ENCODE measurements at regions not wholly inside any gene's neighbourhood (a gene's known extent, or its start where the extent isn't known, plus 50 kb on each side); places are given as distances from the start of the nearest gene placed in this dataset.
"Not testable (repeated sequence)": the region's sequence is repeated elsewhere in the genome, so short reads cannot be mapped to it uniquely, and the experiment has no call there.

DNA sequence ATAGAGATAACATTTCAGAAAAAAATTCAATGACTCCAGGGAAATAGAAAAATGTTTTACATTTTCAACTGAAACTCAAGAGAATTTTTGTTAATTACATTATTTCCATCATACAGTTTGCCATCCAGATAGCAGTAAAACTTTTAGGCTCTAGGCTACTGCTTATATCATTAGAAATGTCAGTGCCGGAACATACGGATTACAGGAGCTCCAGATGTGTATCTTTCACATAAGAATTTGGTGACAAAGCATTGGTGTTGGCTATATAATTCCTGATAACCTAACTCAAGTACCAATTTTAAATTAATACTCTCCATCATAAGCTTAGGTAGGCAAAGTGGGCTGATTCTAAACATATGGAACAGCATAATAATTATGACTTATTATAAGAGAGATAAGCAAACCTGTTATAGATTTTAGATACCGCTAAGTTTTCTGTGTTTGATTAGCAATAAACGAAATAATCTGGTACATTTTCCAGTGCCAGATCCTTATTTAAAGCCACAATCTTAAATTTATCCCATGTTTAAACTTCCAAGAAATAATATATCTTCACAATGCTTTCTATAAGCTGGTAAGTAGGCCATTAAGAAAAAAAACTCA, 637.9 kb downstream of the NXPH1 start:
- H3K9me3 ChIP-seq: no peaks in the 10 kb centered on the region
- H3K4me3 ChIP-seq: no peak overlapping the region
- intact Hi-C loops (cut with DNase I; ENCODE audit: low total_unique reads): no loop called here
- no peaks in the 10 kb centered on the region for H3K36me3 ChIP-seq
- no peaks in the 10 kb centered on the region for H3K4me1 ChIP-seq
- no peaks in the 10 kb centered on the region for H3K27me3 ChIP-seq
- no peak for DNase-seq
- WGBS, 5 donors: 51 to 64% (median 57%) methylated on average over 4 of the region's 4 CpGs
- no peak overlapping the region for H3K27ac ChIP-seq
- TF ChIP-seq POLR2A (IDR thresholded peaks at IDR 0.05): no peak
- TF ChIP-seq CTCF (IDR thresholded peaks at IDR 0.05): no peak
- no peak for TF ChIP-seq POLR2AphosphoS5 (IDR thresholded peaks at IDR 0.05)
- no peak for TF ChIP-seq EP300 (IDR thresholded peaks at IDR 0.05)

GRCh38 chr7:9075774-9076173, 642.4 kb downstream of the NXPH1 start:
- DNase-seq; H3K27ac ChIP-seq; H3K27me3 ChIP-seq; intact Hi-C loops (cut with DNase I; ENCODE audit: low total_unique reads); H3K4me3 ChIP-seq; H3K36me3 ChIP-seq; H3K9me3 ChIP-seq; H3K4me1 ChIP-seq: not testable (repeated sequence)
- WGBS, 5 donors: 51 to 80% (median 72%) methylated on average over 1 of the region's 1 CpG

GRCh38 chr7:9082203-9082602, 648.8 kb downstream of the NXPH1 start:
- Histone ChIP-seq H3K36me3 (no peaks in the 10 kb centered on the region), H3K27me3 (no peaks in the 10 kb centered on the region), H3K4me3 (no peak overlapping the region), H3K4me1 (no peaks in the 10 kb centered on the region), H3K27ac (no peak overlapping the region), H3K9me3 (no peaks in the 10 kb centered on the region)
- intact Hi-C loops (cut with DNase I; ENCODE audit: low total_unique reads): no loop called here
- WGBS, 5 donors: 30 to 51% (median 34%) methylated on average over 2 of the region's 2 CpGs
- no peak for DNase-seq
- TF ChIP-seq POLR2AphosphoS5 (IDR thresholded peaks at IDR 0.05) (no peak), POLR2A (IDR thresholded peaks at IDR 0.05) (no peak), CTCF (IDR thresholded peaks at IDR 0.05) (no peak), EP300 (IDR thresholded peaks at IDR 0.05) (no peak)

DNA sequence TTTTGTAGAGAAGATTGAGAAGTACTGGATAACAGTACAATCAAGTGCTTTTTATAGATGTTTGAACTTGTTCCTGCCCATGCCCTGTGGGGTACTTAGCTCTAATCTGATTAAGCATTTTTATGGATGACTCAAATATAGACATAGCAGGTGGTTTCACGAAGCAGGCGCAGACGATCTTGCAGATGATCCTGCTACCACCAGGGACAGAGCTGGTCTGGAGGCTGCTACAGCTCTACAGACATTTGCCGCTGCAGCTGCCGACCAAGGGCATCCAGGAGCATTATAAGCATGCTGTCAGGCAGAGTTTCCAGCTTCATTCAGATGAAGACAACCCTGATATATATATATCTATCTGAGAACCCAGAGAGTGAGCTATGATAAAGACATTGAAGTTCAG, 650.4 kb downstream of the NXPH1 start:
- 75 to 86% (median 83%) methylated on average over 5 of the region's 5 CpGs for WGBS, 5 donors
- DNase-seq: no peak
- intact Hi-C loops (cut with DNase I; ENCODE audit: low total_unique reads): no loop called here
- Histone ChIP-seq H3K27ac (no peak overlapping the region), H3K27me3 (no peaks in the 10 kb centered on the region), H3K36me3 (no peaks in the 10 kb centered on the region), H3K4me1 (no peaks in the 10 kb centered on the region), H3K4me3 (no peak overlapping the region), H3K9me3 (no peaks in the 10 kb centered on the region)
- TF ChIP-seq POLR2A (IDR thresholded peaks at IDR 0.05) (no peak), EP300 (IDR thresholded peaks at IDR 0.05) (no peak), CTCF (IDR thresholded peaks at IDR 0.05) (no peak), POLR2AphosphoS5 (IDR thresholded peaks at IDR 0.05) (no peak)

DNA sequence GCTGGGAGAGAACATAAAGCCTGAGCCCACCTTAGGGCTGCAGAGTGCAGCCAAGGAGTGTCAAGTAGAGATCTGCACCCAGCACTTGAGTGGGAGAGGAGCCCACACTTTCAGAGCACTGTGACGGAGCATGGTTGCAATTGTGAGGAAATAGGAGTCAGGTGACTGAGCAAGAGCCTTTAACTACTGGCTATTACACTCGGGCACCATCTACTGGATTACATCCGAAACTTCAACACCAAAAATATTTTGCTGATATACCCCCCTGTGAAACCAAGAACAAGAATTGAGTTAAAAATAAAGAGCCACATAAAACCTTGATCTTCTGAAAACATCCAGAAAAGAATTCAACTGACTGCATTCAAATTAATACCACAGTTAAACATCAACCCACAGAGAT, 657.9 kb downstream of the NXPH1 start:
- Histone ChIP-seq H3K9me3 (peaks cover 0 to 13% (median 6%) of the 10 kb centered on the region in 4 donors), H3K27ac (no peak overlapping the region), H3K4me1 (no peaks in the 10 kb centered on the region), H3K27me3 (no peaks in the 10 kb centered on the region), H3K4me3 (no peak overlapping the region), H3K36me3 (no peaks in the 10 kb centered on the region)
- DNase-seq: no peak
- intact Hi-C loops (cut with DNase I; ENCODE audit: low total_unique reads): no loop called here
- WGBS, 5 donors: 82 to 92% (median 88%) methylated on average over 2 to 3 of the region's 3 CpGs
- no peak for TF ChIP-seq CTCF (IDR thresholded peaks at IDR 0.05)
- no peak for TF ChIP-seq POLR2A (IDR thresholded peaks at IDR 0.05)
- TF ChIP-seq POLR2AphosphoS5 (IDR thresholded peaks at IDR 0.05): no peak
- TF ChIP-seq EP300 (IDR thresholded peaks at IDR 0.05): no peak
